GM18498 (cell line): ENCODE measurements at regions not wholly inside any gene's neighbourhood (a gene's known extent, or its start where the extent isn't known, plus 50 kb on each side); places are given as distances from the start of the nearest gene placed in this dataset.
"Not testable (repeated sequence)": the region's sequence is repeated elsewhere in the genome, so short reads cannot be mapped to it uniquely, and the experiment has no call there.

Experiments
- ATAC-seq: cut with Tn5 transposase; IDR thresholded peaks from one replicate; pipeline ENCODE4 v1.9.1; 2021; ENCODE audit warnings: mild to moderate bottlenecking, moderate library complexity; ENCODE audit not compliant: unreplicated experiment

DNA sequence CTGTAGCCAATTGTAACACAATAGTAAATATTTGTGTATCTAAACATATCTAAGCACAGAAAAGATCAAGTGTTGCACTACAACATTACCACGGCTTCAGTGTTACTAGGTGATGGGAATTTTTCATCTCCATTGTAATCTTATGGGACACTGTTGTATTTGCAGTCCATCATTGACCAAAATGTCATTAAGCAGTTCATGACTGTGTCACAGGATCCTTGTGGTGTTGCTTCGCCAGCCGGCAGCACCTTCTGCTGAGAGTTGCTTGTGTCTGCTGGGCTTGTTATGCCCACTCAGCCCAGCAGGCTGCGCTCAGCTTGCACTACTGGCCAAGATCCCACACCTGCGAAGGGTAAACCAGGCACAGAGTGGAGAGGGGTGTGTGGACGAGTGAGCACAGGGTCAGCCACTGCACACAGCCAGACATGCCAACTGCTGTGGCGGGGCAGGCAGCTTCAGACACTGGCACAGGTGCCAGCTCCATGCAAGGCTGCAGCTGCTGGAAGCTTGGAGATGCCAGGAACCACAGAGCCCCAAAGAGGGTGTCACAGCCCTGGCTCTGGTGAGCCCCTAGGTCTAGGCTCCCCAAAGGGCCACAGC lies 273.7 kb downstream of the CETN3 start:
- no peak for ATAC-seq

DNA sequence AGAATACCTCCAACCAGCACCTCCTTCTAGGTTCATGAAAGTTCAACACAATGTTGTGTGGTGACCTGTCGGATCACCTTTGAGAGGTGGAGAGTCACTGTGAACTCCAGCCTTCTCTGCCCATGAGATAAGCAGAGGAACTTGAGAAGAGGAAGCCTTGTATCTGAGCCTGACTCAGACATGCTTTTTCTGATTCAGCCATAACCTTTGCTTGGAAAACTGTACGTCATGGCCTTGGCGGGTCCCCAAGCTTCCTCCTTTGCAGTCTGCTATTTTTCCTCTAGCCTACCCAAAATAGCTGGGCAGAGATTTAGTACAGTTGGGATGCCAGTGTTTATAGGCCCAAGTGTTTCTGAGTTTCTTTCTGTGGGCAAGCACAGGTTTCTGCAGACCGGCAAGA lies 274.7 kb downstream of the CETN3 start:
- ATAC-seq: no peak

DNA sequence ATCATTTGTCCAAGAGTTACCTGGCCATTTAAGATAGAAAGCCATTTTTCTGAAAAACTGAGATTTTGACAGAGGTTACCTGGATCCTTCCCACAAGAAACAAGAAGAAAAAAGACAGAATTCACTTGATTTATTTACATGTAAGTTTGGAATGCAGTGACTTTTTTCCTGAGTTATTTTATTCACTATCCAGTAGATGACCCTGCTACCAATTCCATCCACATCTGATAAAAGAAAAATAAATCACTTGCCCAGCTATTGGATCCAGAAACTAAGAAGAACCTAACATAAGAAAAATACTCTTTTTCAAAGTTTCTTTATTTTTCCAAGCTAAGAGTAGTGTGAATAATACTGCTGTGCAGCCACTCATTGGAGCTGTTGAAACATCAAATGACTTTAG lies 275.2 kb downstream of the CETN3 start:
- ATAC-seq: no peak

DNA sequence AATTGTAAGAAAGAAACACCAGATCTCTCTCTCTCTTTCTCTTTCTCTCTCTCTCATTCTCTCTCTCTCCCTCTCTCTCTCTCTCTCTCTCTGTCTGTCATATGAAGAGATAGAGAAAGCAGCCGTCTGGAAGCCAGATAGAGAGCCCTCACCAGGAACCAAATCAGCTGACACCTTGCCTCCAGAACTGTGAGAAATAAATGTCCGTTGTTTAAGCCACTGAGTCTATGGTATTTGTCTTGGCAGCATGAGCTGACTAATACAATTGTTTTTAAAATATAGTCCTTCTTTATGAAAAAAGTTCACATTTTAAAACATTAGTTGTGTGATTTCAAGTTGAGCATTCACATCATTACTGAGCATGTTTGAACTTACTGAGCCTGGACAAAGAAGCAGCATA lies 275.6 kb downstream of the CETN3 start:
- ATAC-seq: no peak

DNA sequence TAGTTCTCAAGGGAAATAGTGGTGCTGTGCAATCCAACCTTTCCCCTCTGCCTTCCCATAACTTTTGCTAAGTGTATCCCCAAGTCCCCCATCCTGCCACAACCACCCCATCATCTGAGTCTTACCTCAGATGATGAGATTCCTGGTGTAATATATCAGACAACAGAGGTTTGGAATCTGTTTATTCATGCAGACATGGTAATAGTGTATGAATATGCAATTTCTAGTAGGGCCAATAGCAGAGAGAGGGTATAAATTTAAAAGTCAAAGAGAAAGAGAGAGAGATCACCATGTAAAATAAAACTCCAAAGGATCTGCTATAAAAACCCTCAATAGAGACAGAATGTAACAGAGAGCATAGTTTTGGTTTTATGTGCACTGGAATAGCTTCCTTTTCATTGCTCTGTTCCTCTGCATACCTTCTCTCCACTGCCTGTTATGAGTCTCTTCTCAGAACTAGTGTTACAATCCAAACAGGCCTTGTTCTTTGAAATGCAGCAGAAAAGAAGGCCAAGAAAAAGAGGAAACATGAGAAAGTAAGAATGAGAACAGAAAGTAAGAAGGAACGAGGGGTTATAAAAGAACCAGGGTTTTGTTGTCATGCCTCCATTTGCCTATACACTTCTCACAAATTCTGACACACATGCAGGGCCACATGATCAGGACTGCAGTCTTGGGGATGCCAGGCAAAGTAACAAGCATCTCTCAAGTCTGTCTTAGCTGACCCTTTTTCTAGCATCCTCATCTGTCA lies 278.0 kb downstream of the CETN3 start:
- ATAC-seq: peak; percentile 82

DNA sequence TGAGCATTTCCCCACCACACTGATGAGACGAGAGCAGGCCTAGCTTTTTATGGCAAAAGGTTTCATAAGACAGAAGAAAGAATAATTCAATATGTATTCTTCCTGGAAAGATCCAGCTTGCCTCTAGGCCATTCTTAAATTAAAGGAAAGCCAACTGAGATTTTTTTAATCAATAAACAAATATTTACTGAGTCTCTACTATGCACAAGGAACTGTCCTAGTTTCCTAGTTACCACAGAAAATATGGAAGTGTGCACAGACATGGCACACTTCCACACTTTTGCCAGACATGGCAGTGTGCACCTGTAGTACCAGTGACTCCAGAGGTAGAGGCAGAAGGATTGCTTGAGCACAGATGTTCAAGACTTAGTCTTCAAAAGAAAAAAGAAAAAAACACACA lies 281.0 kb downstream of the CETN3 start:
- no peak for ATAC-seq

DNA sequence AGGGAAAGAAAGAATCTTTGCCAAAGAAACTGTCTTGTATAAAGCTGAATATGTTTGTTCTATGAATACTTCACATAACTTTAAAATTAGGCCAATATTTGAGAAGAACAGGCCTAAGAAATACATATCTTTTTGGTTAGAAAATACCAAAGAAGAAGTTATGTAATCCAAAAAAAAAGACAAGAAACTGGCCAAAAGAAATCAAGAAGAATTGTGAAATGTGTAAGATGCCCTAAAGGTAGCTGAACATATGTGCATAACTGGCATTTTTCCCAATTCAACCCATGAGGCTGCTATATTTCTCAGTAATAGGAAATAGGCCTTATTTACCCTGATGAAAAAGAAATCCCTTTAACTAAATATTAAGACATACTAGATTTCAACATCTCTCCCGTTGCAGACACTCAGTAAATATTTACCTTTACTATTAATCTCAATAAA lies 290.0 kb downstream of the CETN3 start:
- no peak for ATAC-seq

DNA sequence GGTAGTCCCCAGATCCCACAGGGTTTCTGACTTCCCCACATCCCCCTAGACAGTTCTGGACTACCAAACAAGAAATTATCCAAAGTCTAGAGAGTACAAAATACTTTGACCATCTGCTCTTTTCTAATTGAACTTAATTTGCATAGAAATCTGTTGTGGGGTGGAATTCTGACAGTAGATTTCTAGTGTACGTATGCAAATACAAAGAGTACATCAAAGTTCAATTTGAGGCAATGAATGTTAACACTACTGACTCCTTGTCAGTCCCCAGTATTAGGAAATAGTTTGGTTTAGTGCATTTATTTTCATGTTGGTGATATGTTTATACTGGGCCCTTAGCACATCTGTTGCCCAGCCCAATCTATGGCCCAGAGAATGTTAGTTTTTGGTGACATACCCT lies 292.6 kb downstream of the CETN3 start:
- no peak for ATAC-seq

DNA sequence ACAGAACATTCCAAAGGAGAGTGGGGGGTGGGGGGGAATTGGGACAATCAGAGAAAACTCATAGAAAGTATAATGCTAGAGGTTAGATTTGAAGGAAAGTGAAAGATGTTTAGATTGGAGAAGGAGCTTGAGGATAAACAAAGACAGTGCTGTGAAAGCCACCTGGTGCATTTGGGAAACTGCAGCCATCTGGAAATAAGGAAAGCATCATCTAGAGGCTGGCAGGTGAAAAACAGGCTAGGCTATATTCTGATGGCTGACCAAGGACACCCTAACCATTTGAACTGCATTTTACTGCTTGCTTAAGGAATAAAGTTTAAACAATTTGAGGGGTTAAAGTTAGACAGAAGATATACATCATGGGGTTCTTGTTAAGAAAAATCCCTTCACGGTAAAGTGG lies 296.4 kb downstream of the CETN3 start:
- ATAC-seq: no peak

DNA sequence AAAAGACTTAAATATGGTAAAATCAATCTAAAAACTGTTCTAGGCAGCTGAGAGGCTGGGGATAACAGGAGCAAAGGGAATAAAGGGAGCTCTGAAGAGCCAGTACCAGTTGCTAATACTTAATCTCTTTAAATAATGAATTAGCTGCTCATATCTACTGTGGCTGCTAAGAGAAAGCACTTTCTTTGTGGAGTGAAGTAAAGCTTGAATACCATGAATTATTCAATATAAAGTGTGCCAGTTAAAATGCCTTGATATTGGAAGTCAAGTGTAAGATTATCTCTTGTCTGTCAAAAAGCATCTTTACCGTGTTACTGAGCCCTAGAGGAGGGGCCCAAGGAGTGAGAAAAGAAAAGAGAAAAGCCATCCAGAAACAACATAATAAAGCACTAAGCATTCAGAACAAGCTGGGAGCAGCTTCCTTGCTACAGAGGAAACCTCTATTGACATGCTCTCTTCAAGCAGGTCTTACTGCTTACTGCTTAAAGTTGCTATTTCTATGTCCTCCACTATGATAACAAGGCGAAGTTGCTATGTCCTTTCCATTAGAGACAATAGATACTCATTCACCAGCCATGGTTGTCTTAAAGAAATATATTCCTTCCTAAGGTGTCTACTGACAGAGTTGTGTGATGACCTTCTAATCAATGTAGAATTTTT lies 297.4 kb downstream of the CETN3 start:
- ATAC-seq: no peak

DNA sequence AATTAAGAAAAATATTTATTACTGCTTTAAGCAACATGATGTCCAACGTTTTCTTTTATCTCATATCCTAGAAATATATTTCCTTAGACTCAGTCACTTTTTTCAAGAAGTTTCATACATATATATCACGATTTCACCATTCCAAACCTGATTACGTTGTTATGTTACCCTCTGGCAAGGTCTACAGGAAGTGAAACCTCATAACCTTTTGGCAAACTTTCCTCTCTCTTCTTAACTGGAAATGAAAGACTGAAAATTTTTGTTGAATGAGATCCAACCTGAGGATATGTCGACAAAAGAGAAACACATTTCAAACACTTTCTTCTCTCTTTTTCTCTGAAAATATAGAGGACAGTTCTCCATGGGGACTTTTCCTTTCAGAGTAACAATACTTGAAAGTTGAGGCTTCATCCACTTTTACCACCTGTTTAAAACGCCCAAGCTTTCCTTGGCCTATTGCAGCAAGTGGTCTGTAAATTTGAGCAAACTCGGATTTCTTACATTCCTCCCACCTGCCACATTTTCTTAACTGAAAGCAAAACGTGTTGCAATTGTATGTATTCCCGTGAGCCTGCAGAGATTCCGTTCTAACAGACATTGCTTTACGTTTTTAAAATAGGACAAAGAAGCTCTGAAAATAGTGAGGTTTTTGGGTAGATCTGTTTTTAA lies 298.1 kb downstream of the CETN3 start:
- ATAC-seq: no peak

DNA sequence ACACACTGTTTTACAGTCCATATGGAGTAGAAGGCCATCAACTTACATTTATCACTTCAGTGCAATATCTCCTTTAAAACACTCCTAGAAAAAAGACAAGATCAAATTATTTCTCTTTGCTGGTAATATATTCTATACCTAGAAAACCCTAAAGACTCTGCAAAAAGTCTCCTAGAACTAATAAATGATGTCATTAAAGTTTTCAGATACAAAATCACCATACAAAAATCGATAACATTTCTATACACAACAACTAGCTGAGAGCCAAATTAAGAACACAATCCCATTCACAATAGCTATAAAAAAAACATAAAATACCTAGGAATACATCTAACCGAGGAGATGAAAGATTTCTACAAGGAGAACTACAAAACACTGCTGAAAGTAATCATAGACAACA lies 300.3 kb downstream of the CETN3 start:
- no peak for ATAC-seq

DNA sequence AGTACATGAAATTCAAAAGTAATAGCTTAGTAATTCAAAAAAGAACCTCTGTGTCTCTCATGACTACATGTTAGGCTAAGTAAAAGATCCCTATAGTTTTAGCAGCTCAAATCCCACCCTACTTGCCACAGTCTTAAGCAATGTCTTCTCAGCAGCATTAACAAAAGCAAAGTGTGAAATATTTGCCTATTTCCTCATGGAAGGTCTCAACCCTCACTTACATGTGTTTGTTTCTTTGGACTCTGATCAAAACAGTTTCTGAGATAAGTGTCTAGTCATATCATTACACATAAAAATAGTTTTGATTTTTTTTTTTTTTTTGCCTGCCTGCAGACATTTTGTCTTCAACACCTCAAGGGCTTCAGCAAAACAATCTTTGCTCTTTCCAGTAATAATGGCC lies 310.5 kb downstream of the CETN3 start:
- no peak for ATAC-seq

DNA sequence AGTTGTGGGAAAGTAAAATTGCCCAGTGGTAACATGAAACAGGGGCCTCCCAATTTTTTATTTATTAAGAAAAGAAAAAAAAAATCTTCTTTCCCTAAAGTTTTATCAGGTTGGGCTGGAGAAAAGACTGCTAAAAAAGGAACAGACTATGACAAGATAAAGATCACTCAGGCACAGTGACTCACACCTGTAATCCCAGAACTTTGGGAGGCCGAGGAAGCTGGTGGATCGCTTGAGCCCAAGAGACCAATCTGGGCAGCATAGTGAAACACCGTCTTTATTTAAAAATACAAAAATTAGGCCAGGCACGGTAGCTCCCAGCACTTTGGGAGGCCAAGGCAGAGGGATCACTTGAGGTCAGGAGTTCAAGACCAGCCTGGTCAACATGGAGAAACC lies 312.5 kb downstream of the CETN3 start:
- ATAC-seq: no peak

DNA sequence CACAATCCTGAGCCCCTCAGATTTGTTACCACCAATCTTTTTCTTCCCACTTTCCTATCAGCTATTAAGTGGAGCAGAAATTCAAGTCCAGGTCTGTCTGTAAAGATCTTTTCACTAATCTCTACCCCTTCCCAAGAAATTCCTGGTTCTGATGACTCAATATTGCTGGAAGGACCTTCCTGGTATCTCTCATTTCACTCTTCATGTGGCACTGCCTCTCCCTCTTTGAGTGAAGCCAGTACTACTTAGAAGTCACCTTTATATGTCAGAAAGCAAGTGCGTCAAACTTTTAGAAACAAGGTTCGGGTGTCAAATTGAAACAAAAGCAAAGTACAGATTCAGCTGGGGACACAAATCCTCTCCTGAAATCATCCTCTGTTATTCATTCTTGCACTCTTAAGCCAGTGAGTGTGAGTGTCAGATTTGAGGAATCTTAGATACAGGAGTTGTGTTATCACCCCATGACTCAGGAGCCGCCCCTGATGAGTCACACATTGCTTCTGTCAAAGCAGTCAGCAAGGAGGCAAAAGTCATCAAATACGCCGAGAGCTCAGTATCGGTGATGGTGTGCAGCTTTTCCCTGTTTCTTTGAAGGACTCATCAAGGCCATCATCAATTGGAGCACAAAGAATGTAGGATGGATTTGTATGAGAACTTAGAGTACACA lies 313.0 kb downstream of the CETN3 start:
- ATAC-seq: no peak

DNA sequence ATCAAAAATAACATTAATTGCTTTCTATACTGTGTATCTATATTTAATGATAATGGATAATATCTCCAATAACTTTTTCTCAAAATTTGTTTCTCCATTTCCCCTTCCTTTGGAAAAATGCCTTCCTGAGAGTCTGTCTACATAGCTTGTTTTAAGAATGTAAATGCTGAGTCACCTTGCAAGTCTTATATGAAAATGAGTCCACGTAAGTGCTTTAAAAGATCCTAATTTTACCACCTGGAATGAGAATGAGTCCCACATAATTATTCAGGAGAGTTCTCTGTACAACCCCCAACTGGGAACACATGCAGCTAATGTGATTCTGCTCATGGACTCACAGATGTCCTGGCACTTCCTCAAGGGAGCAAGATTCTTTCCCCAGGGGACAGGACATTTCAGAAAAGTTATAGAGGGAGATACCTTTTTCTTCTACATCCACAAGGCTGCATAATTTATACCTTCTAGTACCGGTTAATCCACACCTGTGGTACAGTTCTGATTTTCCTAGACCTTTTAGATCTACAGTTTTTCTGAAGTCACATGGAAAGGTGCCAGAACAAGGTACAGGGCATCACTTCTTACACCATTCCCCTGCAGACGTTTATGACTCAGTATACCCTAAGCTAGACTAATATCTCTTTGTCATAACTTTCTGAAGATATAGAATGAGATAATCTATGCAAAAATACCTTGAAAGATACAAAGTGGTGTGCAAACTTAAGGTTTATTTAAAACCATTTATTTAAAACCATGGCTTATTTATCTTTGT lies 314.1 kb downstream of the CETN3 start:
- no peak for ATAC-seq

DNA sequence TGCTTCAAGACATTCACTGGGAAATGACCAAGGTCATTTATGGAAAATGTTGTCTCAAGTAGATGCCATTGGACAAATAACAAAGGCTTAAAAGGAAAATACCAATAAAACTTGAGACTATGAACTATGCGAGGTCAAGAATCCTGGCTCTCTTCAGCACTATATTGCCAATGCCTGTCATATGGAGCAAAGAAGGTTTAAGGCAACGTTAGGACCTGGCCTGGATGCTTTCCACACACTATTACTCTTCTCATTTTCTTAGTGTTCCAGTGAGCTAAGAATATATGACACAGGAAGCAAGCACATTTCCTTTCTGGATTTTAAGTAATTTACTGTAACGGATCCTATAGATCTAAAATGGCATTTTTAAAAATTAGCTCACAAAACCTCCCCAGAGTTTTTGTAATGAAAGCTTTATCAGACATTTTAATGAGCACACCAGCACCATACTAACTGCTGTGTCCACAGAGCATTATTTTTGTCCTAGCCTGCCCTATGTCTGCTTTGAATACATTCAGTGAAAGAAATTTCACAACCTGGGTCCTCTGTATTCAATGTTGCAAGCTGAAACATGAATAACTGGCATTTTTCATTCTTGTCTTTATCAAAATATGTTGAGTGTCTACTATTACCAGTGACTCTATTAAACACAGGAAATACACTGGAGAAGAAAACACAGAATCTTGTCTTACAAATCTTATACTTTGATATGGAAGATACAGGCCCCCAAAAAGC lies 315.6 kb downstream of the CETN3 start:
- ATAC-seq: no peak

DNA sequence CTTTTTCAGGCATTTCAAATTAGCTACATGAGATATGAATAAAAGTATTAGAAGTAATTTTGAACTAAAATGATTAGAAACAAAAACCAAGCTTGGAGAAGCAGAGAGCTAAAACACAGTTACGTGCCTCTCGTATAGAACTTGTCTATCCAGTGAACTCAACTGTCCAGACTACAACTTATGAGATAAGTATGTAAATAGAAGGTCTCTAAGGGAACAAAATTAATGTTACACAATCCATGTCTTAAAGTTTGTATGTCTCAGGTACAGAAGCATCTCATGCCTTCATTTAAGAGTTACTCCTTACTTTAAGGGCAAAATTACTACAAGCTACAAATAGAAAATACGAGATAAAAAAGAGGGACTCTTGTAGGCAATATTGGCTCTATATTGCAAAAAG lies 316.8 kb downstream of the CETN3 start:
- ATAC-seq: no peak

DNA sequence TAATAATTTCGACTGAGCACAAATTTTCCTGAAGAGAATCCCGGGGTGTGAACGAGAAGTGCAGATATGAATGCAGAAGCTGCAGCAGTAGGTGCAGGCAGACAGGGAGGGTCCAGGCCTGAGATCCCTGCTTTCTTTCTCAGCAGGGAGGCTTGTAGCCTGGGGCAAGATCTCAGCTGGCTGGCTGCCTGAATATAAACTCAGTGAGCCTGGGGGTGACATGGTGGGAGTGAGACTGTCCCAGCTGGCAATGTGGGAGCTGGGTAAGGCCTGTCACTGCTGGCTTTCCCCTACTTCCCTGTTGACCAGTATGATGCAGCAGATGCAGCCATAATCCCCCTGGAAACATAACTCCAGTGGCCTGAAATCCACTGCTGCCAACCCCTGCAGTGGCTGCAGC lies 325.2 kb downstream of the CETN3 start:
- ATAC-seq: no peak

DNA sequence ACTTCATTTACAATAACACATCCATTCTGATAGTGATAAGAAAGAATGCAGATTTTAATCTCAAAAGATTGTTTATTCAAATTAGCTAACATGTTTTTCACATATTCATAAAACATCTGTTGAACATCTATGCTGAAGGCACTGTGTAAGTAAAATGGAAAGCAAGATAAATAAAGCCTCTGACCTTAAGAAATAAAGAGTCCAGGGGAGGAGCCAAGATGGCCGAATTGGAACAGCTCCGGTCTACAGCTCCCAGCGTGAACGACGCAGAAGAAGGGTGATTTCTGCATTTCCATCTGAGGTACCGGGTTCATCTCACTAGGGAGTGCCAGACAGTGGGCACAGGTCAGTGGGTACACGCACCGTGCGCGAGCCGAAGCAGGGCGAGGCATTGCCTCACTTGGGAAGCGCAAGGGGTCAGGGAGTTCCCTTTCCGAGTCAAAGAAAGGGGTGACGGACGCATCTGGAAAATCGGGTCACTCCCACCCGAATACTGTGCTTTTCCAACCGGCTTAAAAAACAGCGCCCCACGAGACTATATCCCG lies 336.5 kb downstream of the CETN3 start:
- ATAC-seq: not testable (repeated sequence)
